ENCODE measurements at regions not wholly inside any gene's neighbourhood (a gene's known extent, or its start where the extent isn't known, plus 50 kb on each side); places are given as distances from the start of the nearest gene placed in this dataset.

DNA sequence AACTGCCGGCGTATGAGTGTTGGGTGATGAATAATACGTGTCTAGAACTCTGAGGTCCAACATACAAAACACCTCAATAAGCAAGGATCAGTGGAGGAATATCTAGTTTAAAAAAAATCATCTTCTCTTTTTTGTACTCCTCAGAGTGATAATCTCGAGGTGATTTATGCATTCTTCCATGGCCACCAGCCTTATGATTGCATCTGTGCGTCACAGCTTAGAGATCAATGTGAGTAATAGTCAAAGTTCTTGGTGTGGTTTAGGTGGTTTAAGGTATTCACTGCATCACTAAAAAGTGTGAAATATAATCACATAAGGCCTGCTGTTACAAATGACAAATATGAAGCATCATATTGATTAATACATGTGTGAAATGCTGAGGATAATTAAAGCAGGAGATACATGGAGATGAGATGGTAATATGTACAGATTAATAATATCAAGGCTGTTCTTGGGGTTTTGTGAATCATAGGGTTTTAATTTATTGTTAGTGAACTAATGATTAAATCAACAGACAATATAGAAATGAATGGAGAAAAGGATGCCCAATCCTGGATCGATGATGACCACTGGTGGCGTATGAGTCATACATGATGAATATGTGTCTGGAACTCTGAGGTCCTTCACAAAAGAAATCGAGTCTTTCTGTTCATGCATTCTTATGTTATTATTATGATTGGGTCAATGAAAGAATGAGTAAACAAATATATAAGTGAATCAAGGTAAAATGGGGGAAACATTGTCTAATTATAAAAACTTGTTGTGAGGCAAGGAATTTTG is 68.8 kb upstream of the RTL1 start:
- Histone ChIP-seq H3K9me3 (no peaks in the 10 kb centered on the region), H3K4me3 (no peak overlapping the region), H3K36me3 (no peaks in the 10 kb centered on the region), H3K27ac (no peak overlapping the region), H3K4me1 (no peaks in the 10 kb centered on the region), H3K27me3 (no peaks in the 10 kb centered on the region)
- DNase-seq (no peak), ATAC-seq (no peak)
- TF ChIP-seq, protein P1, sequence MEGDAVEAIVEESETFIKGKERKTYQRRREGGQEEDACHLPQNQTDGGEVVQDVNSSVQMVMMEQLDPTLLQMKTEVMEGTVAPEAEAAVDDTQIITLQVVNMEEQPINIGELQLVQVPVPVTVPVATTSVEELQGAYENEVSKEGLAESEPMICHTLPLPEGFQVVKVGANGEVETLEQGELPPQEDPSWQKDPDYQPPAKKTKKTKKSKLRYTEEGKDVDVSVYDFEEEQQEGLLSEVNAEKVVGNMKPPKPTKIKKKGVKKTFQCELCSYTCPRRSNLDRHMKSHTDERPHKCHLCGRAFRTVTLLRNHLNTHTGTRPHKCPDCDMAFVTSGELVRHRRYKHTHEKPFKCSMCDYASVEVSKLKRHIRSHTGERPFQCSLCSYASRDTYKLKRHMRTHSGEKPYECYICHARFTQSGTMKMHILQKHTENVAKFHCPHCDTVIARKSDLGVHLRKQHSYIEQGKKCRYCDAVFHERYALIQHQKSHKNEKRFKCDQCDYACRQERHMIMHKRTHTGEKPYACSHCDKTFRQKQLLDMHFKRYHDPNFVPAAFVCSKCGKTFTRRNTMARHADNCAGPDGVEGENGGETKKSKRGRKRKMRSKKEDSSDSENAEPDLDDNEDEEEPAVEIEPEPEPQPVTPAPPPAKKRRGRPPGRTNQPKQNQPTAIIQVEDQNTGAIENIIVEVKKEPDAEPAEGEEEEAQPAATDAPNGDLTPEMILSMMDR (IDR thresholded peaks at IDR 0.05), result no peak
- intact Hi-C loops (cut with DNase I), result no loop called here

DNA sequence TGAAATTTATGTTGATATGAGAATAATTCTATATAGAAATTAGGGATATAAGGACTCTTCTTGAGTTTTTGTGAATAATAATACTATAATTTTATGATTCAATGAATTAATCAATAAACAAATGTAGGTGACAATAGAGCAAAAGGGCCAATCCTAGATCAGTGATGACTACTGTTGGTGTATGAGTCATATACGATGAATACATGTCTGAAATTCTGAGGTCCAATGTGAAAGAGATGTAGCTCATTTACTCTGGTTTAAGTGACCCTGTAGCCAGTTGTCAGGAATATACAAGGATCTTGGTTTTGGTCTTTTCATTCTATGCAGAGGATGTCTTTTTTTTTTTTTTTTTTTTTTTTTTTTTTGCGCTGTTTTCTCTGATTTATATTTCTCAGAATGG is 72.1 kb upstream of the RTL1 start:
- TF ChIP-seq, protein P1 (IDR thresholded peaks at IDR 0.05), result no peak
- H3K4me3 ChIP-seq, result no peak overlapping the region
- H3K9me3 ChIP-seq, result no peaks in the 10 kb centered on the region
- no peak for ATAC-seq
- no peaks in the 10 kb centered on the region for H3K36me3 ChIP-seq
- intact Hi-C loops (cut with DNase I), result no loop called here
- H3K27me3 ChIP-seq, result no peaks in the 10 kb centered on the region
- DNase-seq, result no peak
- H3K27ac ChIP-seq, result no peak overlapping the region
- no peaks in the 10 kb centered on the region for H3K4me1 ChIP-seq

DNA sequence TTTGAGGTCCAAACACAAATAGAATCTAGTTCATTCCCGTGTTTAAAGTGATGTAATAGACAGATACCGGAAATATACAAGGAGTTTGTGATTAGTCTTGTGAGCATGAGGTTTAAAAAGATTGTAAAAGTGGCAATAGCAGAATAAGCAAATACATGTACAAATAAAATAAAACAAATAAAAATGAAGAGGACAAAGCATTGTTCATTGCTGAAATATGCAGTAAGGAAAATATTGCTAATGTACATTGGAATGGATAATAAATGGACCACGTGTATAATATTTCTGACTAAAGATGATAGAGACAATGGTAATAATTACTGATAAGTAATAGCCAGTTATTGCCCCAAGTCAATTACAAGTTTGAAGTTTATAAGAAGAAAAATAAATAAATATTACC is 75.6 kb upstream of the RTL1 start:
- H3K4me1 ChIP-seq, result no peaks in the 10 kb centered on the region
- TF ChIP-seq, protein P1 (IDR thresholded peaks at IDR 0.05), result no peak
- H3K27me3 ChIP-seq, result peaks cover 5% of the 10 kb centered on the region
- DNase-seq (no peak), ATAC-seq (no peak)
- no peak overlapping the region for H3K4me3 ChIP-seq
- H3K9me3 ChIP-seq, result no peaks in the 10 kb centered on the region
- intact Hi-C loops (cut with DNase I), result no loop called here
- H3K36me3 ChIP-seq, result no peaks in the 10 kb centered on the region
- no peak overlapping the region for H3K27ac ChIP-seq

DNA sequence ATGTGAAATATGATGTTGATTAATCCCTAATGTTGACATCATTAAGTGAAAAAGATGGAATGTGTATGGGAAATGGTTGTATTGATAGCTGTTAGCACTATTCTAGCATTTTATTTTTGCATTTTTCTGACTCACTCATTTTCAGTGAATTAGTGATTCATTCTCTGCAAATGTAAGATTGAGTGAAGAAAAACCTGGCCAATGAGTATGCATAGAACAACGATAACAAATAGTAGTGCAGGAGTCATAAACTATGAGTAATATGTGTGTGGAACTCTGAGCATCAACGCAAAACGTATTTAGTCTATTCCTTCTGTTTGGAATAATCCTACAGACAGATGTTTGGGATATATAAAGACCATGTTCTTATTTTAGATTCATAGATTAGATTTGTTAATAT is 76.3 kb upstream of the RTL1 start:
- intact Hi-C loops (cut with DNase I), result no loop called here
- no peak overlapping the region for H3K4me3 ChIP-seq
- no peaks in the 10 kb centered on the region for H3K9me3 ChIP-seq
- DNase-seq (no peak), ATAC-seq (no peak)
- no peak overlapping the region for H3K27ac ChIP-seq
- no peaks in the 10 kb centered on the region for H3K4me1 ChIP-seq
- TF ChIP-seq, protein P1 (IDR thresholded peaks at IDR 0.05), result no peak
- H3K36me3 ChIP-seq, result no peaks in the 10 kb centered on the region
- H3K27me3 ChIP-seq, result peaks cover 5% of the 10 kb centered on the region

DNA sequence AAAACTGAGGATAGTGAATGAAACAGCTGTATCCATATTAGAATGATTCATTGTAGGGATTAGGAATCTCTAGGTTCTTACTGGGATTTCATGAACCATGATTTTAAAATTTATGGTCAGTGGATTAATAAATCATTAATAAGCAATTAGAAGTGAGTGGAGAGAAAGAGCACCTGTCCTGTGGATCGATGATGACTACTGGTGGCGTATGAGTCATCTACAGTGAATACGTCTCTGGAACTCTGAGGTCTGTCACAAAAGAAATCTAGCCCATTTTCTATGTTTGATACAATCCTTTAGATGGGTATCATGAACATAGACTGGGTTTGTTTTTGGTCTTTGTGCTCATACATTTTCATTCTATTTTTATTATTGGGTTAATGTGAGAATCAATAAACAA is 77.3 kb upstream of the RTL1 start:
- no peak for DNase-seq
- Histone ChIP-seq H3K9me3 (no peaks in the 10 kb centered on the region), H3K27ac (no peak overlapping the region), H3K4me3 (no peak overlapping the region), H3K27me3 (peaks cover 5% of the 10 kb centered on the region), H3K4me1 (no peaks in the 10 kb centered on the region), H3K36me3 (no peaks in the 10 kb centered on the region)
- TF ChIP-seq, protein P1 (IDR thresholded peaks at IDR 0.05), result no peak
- intact Hi-C loops (cut with DNase I), result no loop called here
- no peak for ATAC-seq

DNA sequence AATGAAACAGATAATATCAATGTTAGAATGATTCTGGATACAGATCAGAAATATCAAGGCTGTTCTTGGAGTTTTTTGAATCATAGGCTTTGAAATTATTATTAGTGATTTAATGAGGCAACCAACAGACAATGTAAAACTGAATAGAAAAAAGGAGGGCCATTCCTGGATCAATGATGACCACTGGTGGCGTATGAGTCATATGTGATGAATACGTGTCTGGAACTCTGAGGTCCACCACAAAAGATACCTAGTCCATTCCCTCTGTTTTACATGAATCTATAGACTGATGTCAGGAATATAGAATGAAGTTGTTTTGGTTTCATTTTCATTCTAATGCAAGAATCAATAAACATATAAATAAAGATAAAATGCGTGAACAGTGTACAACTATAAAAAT is 78.3 kb upstream of the RTL1 start:
- TF ChIP-seq, protein P1 (IDR thresholded peaks at IDR 0.05), result no peak
- no peaks in the 10 kb centered on the region for H3K36me3 ChIP-seq
- no peaks in the 10 kb centered on the region for H3K4me1 ChIP-seq
- no peak overlapping the region for H3K4me3 ChIP-seq
- intact Hi-C loops (cut with DNase I), result no loop called here
- H3K27me3 ChIP-seq, result peaks cover 5% of the 10 kb centered on the region
- ATAC-seq (no peak), DNase-seq (no peak)
- H3K27ac ChIP-seq, result no peak overlapping the region
- H3K9me3 ChIP-seq, result no peaks in the 10 kb centered on the region

Data from upper lobe of right lung (tissue), 1 donor.